Kidney epithelial cell (primary cell): ENCODE measurements at regions not wholly inside any gene's neighbourhood (a gene's known extent, or its start where the extent isn't known, plus 50 kb on each side); places are given as distances from the start of the nearest gene placed in this dataset.

Source experiments
- DNase-seq: peaks from one replicate; pipeline ENCODE4 v3.0.0-alpha.2; 2010; ENCODE audit warnings: low read depth
- H3K27me3 ChIP-seq: 2 replicates; pipeline ENCODE4 v1.6.0; 2011; ENCODE audit warnings: low read length; ENCODE audit not compliant: control insufficient read depth, insufficient read depth
- H3K36me3 ChIP-seq: 2 replicates; pipeline ENCODE4 v1.5.1; 2011; ENCODE audit warnings: low read length; ENCODE audit not compliant: control insufficient read depth, insufficient read depth
- H3K4me3 ChIP-seq: 2 replicates; pipeline ENCODE4 v1.5.1; 2011; ENCODE audit warnings: low read depth, mild to moderate bottlenecking, control low read depth, low read length
- TF ChIP-seq, protein P1 (sequence below): IDR thresholded peaks from 2 replicates; pipeline ENCODE4 v1.5.1; 2011; ENCODE audit warnings: mild to moderate bottlenecking, moderate library complexity, low read length, control low read depth, inconsistent platforms; ENCODE audit not compliant: insufficient read depth, poor library complexity, severe bottlenecking

DNA sequence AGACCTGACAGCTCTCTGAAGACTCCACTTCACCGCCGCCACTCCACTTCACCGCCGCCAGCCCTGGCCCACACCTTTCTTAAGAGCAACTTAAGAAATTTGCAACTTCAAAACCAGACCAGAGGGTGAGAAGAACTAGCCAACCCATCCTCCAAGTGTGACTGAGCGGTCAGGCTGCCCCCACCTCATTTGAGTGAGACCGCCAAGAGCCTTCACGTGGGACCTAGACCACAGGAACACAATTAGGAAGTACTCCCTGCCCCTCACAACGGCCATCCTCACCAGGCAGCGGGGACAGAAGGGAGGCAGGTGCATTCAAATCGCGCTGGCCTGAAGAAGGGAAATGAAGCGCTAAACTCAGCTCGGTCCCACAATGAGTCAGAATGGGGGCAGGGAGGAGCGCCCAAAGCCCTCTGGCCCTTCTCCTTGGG is 156.8 kb upstream of the BCL6 start:
- TF ChIP-seq, protein P1, sequence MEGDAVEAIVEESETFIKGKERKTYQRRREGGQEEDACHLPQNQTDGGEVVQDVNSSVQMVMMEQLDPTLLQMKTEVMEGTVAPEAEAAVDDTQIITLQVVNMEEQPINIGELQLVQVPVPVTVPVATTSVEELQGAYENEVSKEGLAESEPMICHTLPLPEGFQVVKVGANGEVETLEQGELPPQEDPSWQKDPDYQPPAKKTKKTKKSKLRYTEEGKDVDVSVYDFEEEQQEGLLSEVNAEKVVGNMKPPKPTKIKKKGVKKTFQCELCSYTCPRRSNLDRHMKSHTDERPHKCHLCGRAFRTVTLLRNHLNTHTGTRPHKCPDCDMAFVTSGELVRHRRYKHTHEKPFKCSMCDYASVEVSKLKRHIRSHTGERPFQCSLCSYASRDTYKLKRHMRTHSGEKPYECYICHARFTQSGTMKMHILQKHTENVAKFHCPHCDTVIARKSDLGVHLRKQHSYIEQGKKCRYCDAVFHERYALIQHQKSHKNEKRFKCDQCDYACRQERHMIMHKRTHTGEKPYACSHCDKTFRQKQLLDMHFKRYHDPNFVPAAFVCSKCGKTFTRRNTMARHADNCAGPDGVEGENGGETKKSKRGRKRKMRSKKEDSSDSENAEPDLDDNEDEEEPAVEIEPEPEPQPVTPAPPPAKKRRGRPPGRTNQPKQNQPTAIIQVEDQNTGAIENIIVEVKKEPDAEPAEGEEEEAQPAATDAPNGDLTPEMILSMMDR = no peak
- H3K4me3 ChIP-seq = no peak overlapping the region

DNA sequence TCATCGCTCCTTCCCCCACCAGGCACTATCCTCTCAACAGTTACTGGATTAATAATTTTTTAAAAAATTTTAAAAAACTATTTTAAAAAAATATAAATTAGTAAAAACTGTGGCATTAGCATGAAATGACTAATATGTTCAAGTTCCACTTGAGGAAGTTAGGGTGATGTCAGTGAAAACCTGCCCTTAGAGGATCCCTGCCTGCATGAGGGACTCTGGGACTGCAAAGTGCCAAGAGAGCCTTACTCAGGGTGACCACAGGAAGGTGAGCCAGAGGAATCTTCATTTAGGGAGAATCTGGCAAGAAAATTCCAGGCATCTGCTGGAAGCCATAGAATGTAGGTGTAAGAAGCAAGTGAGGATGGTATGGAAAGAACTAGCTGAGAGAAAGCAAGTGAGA is 157.7 kb upstream of the BCL6 start:
- TF ChIP-seq, protein P1 = no peak
- Histone ChIP-seq H3K27me3 (no peaks in the 10 kb centered on the region), H3K36me3 (no peaks in the 10 kb centered on the region), H3K4me3 (no peak overlapping the region)
- DNase-seq = no peak

More for the DNA sequence above, 156.8 kb upstream of the BCL6 start:
- Histone ChIP-seq H3K36me3 (no peaks in the 10 kb centered on the region), H3K27me3 (no peaks in the 10 kb centered on the region)
- DNase-seq = no peak

DNA sequence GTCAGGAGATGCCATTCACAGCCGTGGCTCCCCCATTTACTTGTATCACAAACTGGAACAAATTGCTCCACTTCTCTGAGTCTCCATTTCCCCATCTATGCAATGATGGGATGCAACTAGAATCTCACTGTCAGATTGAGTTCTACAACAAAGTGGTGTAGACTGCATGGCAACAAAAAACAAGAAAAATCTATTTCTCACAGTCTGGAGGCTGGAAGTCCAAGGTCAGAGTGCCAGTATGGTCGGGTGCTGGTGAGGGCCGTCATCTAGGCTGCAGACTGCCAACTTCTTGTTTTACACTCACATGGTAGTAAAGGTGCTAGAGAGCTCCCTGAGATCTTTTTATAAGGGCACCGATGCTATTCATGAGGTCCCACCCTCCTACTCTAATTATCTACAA is 158.4 kb upstream of the BCL6 start:
- no peaks in the 10 kb centered on the region for H3K27me3 ChIP-seq
- no peaks in the 10 kb centered on the region for H3K36me3 ChIP-seq
- TF ChIP-seq, protein P1 = no peak
- H3K4me3 ChIP-seq = no peak overlapping the region
- no peak for DNase-seq

GRCh38 chr3:187906416-187906815 is 161.1 kb upstream of the BCL6 start:
- TF ChIP-seq, protein P1 = no peak
- Histone ChIP-seq H3K36me3 (no peaks in the 10 kb centered on the region), H3K27me3 (no peaks in the 10 kb centered on the region), H3K4me3 (no peak overlapping the region)
- DNase-seq = no peak

GRCh38 chr3:187906920-187907319 is 161.7 kb upstream of the BCL6 start:
- no peaks in the 10 kb centered on the region for H3K27me3 ChIP-seq
- no peak for DNase-seq
- TF ChIP-seq, protein P1 = no peak
- no peaks in the 10 kb centered on the region for H3K36me3 ChIP-seq
- no peak overlapping the region for H3K4me3 ChIP-seq

GRCh38 chr3:187909866-187910265 is 164.6 kb upstream of the BCL6 start:
- no peaks in the 10 kb centered on the region for H3K27me3 ChIP-seq
- DNase-seq = no peak
- TF ChIP-seq, protein P1 = no peak
- H3K4me3 ChIP-seq = no peak overlapping the region
- H3K36me3 ChIP-seq = no peaks in the 10 kb centered on the region
